ENCODE measurements at regions not wholly inside any gene's neighbourhood (a gene's known extent, or its start where the extent isn't known, plus 50 kb on each side); places are given as distances from the start of the nearest gene placed in this dataset.

DNA sequence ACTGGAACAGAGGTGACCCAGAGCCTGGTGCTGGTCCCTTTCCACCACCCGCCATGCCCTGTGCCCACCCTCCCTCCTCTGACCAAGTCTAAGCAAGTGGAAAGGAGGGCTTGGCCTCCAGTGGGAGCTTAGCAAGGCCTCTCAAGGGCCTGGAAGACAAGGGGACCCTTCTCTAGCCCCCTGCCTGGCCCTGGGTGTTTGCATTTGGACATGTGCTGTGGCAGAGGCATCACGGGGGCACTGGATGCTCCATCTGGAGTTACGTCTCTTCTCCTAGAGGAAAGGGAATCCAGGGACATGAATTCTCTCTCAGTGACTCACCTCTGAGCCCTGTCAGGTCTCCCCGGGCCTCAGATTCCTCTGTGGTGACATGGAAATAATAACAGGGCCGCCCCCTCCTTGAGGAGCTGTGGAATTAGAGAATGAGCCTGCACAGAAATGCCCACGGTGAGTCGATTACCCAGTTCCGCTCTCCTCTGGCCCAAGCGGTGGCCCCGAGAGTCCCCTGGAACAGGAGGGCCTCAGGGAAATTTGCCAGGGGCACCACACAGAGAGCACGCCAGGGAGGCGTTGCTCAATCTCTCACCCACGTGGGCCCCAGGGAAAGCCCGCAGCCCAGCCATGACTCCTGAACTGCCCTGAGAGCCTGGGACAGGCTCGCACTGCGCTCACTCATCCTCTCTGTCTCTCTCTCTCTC, 189.6 kb downstream of the BCOR start:
- TF ChIP-seq CTCF (IDR thresholded peaks at IDR 0.05) (no peak), RFX5 (IDR thresholded peaks at IDR 0.05; ENCODE audit: low read length) (no peak), RCOR1 (IDR thresholded peaks at IDR 0.05; ENCODE audit: low read length) (no peak), RAD21 (IDR thresholded peaks at IDR 0.05; ENCODE audit: low read length) (no peak), ELF1 (IDR thresholded peaks at IDR 0.05) (peak; percentile 41; the same call in 1 of the 2 replicates), NFIC (IDR thresholded peaks at IDR 0.05; ENCODE audit: borderline replicate concordance) (peak; percentile 79; the same call in 1 of the 2 replicates), EP300 (IDR thresholded peaks at IDR 0.05; ENCODE audit: borderline replicate concordance in 1 of 2, low read depth in 1 of 2, low read length in 1 of 2) (peak in 1 of 2 experiments; percentile 82; a peak in 2 of 4 replicates), POLR2AphosphoS5 (IDR thresholded peaks at IDR 0.05; ENCODE audit: low read depth, low read length) (peak; percentile 69; the same call in 1 of the 2 replicates), CHD2 (IDR thresholded peaks at IDR 0.05; ENCODE audit: low read length, partially characterized antibody) (no peak), YY1 (IDR thresholded peaks at IDR 0.05; ENCODE audit: low read depth) (0 out of 2 replicates have a peak, but pooled peaks have one; percentile 35), EZH2phosphoT487 (IDR thresholded peaks at IDR 0.05; ENCODE audit: borderline replicate concordance, low read depth) (no peak)
